Activated T-helper 2 cell treated with anti-CD3 and anti-CD28 coated beads, Interferon-gamma antibody, Interleukin-2, Interleukin-4, amounts not matched to agents 10 μg/mL and 5 μg/mL and 100 μg/mL, durations not matched to agents 14 hours and 24 hours and 36 hours (primary cell): ENCODE measurements at regions not wholly inside any gene's neighbourhood (a gene's known extent, or its start where the extent isn't known, plus 50 kb on each side); places are given as distances from the start of the nearest gene placed in this dataset.

Source experiments
- DNase-seq: peaks from one replicate; pipeline ENCODE4 v3.0.0; 2021; ENCODE audit warnings: low spot score
- H3K27ac Mint-ChIP-seq: one replicate; pipeline ENCODE4 v1.8.0; 2021; ENCODE audit warnings: mixed read lengths
- H3K27me3 Mint-ChIP-seq: one replicate; pipeline ENCODE4 v1.8.0; 2021; ENCODE audit warnings: low read depth, mixed read lengths
- H3K36me3 Mint-ChIP-seq: one replicate; pipeline ENCODE4 v1.8.0; 2021; ENCODE audit warnings: low read depth, mixed read lengths
- H3K4me1 Mint-ChIP-seq: one replicate; pipeline ENCODE4 v1.8.0; 2021; ENCODE audit warnings: low read depth, mixed read lengths
- H3K4me3 Mint-ChIP-seq: one replicate; pipeline ENCODE4 v1.8.0; 2021; ENCODE audit warnings: low read depth, mild to moderate bottlenecking, moderate library complexity, mixed read lengths
- H3K9me3 Mint-ChIP-seq: one replicate; pipeline ENCODE4 v1.8.0; 2021; ENCODE audit warnings: mixed read lengths
- intact Hi-C: fragments of 100-400 bp; cut with micrococcal nuclease; formaldehyde crosslinking; loops from one replicate; pipeline ENCODE4 v1.15.1; 2023

- no peak overlapping the region for H3K27ac Mint-ChIP-seq
- intact Hi-C loops = loop anchor here (2.0 to 5.0 kb wide), 2 partner anchors 209 to 902 kb away; no protein-coding TSS in a partner anchor
- no peaks in the 10 kb centered on the region for H3K36me3 Mint-ChIP-seq
- no peaks in the 10 kb centered on the region for H3K4me1 Mint-ChIP-seq
- H3K4me3 Mint-ChIP-seq = no peak overlapping the region
- H3K27me3 Mint-ChIP-seq = peaks cover 23% of the 10 kb centered on the region
- H3K9me3 Mint-ChIP-seq = no peaks in the 10 kb centered on the region
- no peak for DNase-seq
Observed at GRCh38 chr14:60349663-60350365, 100.8 kb downstream of the PPM1A start.

DNA sequence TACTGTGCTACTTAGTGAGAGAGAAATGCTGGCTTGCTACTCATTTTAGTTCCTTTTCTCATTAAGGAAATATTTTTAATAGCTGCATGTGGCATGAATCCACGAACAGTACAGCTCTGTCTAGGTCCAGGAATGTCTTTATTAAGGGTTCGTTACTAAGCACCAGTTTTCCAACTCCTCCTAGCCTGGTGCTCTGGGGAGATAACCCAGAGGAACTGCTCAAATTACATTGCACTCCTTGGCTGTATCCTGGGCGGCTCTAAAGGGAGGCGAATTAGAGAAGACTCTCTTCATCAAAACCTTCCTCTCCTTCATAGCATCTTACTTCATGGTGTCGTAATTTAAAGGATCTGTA lies 101.3 kb downstream of the PPM1A start:
- no peak for DNase-seq
- H3K27ac Mint-ChIP-seq = no peak overlapping the region
- H3K9me3 Mint-ChIP-seq = no peaks in the 10 kb centered on the region
- no peaks in the 10 kb centered on the region for H3K4me1 Mint-ChIP-seq
- H3K27me3 Mint-ChIP-seq = peaks cover 19% of the 10 kb centered on the region
- intact Hi-C loops = loop anchor here (2.0 kb wide), 1 partner anchor 208 kb away; no protein-coding TSS in a partner anchor
- no peaks in the 10 kb centered on the region for H3K36me3 Mint-ChIP-seq
- H3K4me3 Mint-ChIP-seq = no peak overlapping the region

DNA sequence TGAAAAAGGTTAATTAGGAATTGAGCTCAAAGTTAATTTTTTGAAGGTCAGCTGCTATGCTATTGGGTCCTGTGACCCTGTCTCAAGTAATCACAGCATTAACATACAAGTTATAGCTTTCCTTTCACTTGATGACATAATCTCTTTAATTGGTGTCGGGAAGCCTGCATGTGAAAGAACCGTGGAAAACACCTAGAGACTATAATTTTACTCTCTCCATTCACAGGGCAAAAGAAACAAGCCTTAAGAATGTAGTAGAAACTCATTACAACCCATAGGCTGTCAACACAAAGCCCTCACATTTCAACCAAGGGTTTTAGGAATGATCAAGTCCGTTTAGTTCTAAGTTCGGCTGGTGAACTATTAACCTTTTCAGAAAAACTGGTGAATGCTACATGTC lies 104.4 kb downstream of the PPM1A start:
- Mint-ChIP-seq H3K9me3 (no peaks in the 10 kb centered on the region), H3K27ac (no peak overlapping the region), H3K27me3 (peaks cover 16% of the 10 kb centered on the region), H3K4me1 (no peaks in the 10 kb centered on the region), H3K4me3 (no peak overlapping the region), H3K36me3 (no peaks in the 10 kb centered on the region)
- DNase-seq = no peak
- intact Hi-C loops = no loop called here

GRCh38 chr14:60355768-60356167 lies 106.7 kb downstream of the PPM1A start:
- no peaks in the 10 kb centered on the region for H3K36me3 Mint-ChIP-seq
- H3K27me3 Mint-ChIP-seq = peaks cover 8% of the 10 kb centered on the region
- H3K4me1 Mint-ChIP-seq = no peaks in the 10 kb centered on the region

DNA sequence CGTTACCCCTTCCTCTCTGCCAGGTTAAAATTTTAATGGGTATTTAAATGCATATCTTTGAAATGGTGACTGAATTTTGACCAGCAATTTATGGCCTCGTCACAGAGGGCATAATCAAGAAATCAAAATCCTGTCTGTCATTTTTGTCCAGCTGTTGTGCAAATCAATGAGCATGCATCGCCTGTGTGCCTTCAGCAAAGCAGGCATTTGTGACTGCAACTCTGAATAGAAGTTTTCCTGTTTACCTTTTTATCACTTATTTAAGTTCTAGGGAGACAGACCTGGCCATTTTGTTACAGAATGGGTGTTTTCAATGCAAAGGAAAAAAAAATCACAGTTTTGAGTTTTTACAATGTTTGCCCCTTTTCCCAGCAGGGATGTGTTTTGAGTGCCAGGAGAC lies 107.4 kb downstream of the PPM1A start:
- H3K36me3 Mint-ChIP-seq = no peaks in the 10 kb centered on the region
- H3K4me3 Mint-ChIP-seq = no peak overlapping the region
- no peak for DNase-seq
- intact Hi-C loops = no loop called here
- peaks cover 11% of the 10 kb centered on the region for H3K27me3 Mint-ChIP-seq
- no peak overlapping the region for H3K27ac Mint-ChIP-seq
- no peaks in the 10 kb centered on the region for H3K4me1 Mint-ChIP-seq
- no peaks in the 10 kb centered on the region for H3K9me3 Mint-ChIP-seq

More at GRCh38 chr14:60355768-60356167, 106.7 kb downstream of the PPM1A start:
- H3K9me3 Mint-ChIP-seq = no peaks in the 10 kb centered on the region
- no peak overlapping the region for H3K4me3 Mint-ChIP-seq
- intact Hi-C loops = no loop called here
- no peak overlapping the region for H3K27ac Mint-ChIP-seq
- DNase-seq = no peak

DNA sequence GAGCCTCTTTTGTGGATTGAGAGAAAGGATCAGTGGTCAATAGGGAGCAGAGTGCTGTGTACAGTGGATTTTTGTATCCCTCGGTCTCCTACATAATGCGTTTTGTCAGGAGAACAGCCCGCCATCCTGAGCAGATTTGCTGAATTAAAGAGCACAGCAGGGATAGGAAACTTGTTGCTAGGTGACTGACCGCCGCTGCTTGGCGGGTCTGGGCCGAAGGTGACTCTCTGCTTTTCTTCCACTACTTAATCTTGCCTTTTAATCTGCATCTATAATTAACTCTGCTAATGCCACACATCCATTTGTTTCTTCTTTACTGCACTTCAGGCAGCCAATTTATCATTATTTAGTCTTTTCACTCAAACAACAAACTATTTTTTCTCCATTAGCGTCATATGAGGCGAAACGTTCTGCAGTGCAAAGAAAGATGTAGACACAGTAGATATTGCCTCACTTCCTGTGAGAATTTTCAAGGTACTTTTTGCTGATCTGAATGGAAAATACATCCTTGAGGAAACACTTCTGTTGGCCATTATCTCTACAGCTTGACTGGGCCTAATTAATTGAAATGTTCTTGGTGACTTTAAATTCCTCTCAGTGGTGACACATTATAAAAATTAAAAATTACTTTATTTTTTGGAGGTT lies 108.0 kb downstream of the PPM1A start:
- H3K36me3 Mint-ChIP-seq = no peaks in the 10 kb centered on the region
- intact Hi-C loops = no loop called here
- no peaks in the 10 kb centered on the region for H3K9me3 Mint-ChIP-seq
- H3K27me3 Mint-ChIP-seq = peaks cover 12% of the 10 kb centered on the region
- H3K4me1 Mint-ChIP-seq = no peaks in the 10 kb centered on the region
- DNase-seq = no peak
- no peak overlapping the region for H3K27ac Mint-ChIP-seq
- H3K4me3 Mint-ChIP-seq = no peak overlapping the region

DNA sequence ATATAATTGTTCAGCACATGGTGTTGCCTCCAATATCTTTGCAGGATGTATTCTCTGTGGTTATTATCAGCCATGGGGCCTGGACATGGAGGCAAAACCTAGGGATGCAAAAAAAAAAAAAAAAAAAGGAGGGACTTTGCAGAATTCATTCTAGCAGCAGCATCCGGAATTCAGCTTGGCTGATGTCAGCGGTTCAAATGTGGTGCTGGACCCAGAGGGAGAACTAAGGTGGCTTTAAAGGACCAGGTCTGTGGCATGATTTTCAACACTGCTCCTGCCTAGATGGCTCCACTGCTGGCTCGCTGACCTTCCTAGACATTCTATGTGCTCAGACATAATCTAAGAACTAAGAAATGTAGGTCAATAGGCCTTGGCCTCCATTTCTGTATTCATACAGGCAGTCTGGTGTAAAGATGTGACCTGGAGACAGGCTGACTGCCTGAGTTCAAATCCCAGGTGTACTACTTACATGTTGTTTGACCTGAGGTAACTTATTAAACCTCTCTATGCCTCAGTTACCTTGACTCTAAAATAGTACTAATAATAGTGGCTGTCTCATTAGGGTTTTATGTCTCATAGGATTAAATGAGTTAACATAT lies 108.6 kb downstream of the PPM1A start:
- H3K27me3 Mint-ChIP-seq = peaks cover 13% of the 10 kb centered on the region
- no peaks in the 10 kb centered on the region for H3K4me1 Mint-ChIP-seq
- intact Hi-C loops = no loop called here
- no peaks in the 10 kb centered on the region for H3K9me3 Mint-ChIP-seq
- DNase-seq = no peak
- H3K4me3 Mint-ChIP-seq = no peak overlapping the region
- H3K27ac Mint-ChIP-seq = no peak overlapping the region
- no peaks in the 10 kb centered on the region for H3K36me3 Mint-ChIP-seq

DNA sequence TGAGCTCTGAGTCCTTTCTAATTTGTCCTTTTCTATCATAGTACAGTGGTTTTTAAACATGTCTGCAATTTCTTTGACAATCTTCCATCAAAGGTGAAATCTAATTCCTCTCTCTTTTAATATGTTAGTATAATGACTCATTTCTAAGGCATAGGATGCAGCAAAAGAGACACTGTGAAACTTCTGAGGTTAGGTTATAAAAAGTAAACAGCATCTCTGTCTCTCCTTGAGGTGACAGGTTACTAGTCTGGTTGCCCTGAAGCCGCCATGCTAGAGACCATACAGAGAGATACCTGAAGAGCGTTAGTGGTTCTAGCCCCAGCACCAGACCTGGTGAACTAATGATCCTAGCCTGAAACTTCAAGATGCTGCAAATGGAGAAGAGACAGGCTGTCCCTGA lies 114.3 kb downstream of the PPM1A start:
- H3K9me3 Mint-ChIP-seq = no peaks in the 10 kb centered on the region
- H3K4me3 Mint-ChIP-seq = no peak overlapping the region
- H3K27me3 Mint-ChIP-seq = peaks cover 10% of the 10 kb centered on the region
- no peak for DNase-seq
- H3K36me3 Mint-ChIP-seq = no peaks in the 10 kb centered on the region
- no peaks in the 10 kb centered on the region for H3K4me1 Mint-ChIP-seq
- no peak overlapping the region for H3K27ac Mint-ChIP-seq
- intact Hi-C loops = no loop called here

DNA sequence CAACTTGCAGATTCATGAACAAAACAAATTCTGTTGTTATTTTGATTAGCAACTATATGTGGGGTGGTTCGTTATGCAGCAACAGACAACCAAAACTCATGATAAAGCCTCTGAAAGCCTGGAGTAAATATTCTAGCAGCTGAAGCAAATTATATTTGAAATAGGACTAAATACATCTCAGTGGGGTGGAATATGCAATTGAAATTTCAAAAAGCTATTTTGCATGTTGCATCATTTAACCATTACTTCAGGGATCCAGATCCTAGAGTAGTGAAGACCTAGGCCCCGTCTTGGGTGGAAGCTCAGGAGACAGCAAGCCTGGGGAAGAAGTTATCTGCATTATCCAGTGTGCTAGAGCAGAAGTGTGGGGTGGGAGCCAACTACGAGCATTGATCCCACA lies 114.7 kb downstream of the PPM1A start:
- Mint-ChIP-seq H3K9me3 (no peaks in the 10 kb centered on the region), H3K36me3 (no peaks in the 10 kb centered on the region), H3K4me1 (no peaks in the 10 kb centered on the region), H3K4me3 (no peak overlapping the region), H3K27ac (no peak overlapping the region), H3K27me3 (peaks cover 10% of the 10 kb centered on the region)
- DNase-seq = no peak
- intact Hi-C loops = no loop called here

GRCh38 chr14:60381909-60382308 lies 104.0 kb downstream of the C14orf39 start:
- DNase-seq = no peak
- Mint-ChIP-seq H3K36me3 (no peaks in the 10 kb centered on the region), H3K4me1 (no peaks in the 10 kb centered on the region)

More at GRCh38 chr14:60381909-60382308, 104.0 kb downstream of the C14orf39 start:
- no peak overlapping the region for H3K27ac Mint-ChIP-seq
- intact Hi-C loops = no loop called here
- H3K9me3 Mint-ChIP-seq = no peaks in the 10 kb centered on the region
- no peaks in the 10 kb centered on the region for H3K27me3 Mint-ChIP-seq
- H3K4me3 Mint-ChIP-seq = no peak overlapping the region
